Endothelial cell of umbilical vein (primary cell): ENCODE measurements at regions not wholly inside any gene's neighbourhood (a gene's known extent, or its start where the extent isn't known, plus 50 kb on each side); places are given as distances from the start of the nearest gene placed in this dataset.

Source experiments
- BruUV-seq: library from RNA; stranded (reverse); fragments of 400-500 nt; replicated peaks from 2 replicates; lab custom pipeline; 2021; lab: Mats Ljungman, UMichigan
- CTCF ChIA-PET: fragments of 300-600, 350-600 bp; sonication (Branson Sonifier 250); formaldehyde crosslinking; loops from one replicate; lab custom pipeline; 2021; ENCODE audit warnings: antibody characterized with exemption, inconsistent platforms; lab: Charles Lee
- POLR2A ChIA-PET: fragments of 300-600, 350-600 bp; sonication (Branson Sonifier 250); formaldehyde crosslinking; loops from one replicate; lab custom pipeline; 2021; ENCODE audit warnings: antibody characterized with exemption, inconsistent platforms; lab: Charles Lee
- DNase-seq: peaks from one replicate; pipeline ENCODE4 v3.0.0-alpha.2; 2011; ENCODE audit warnings: low read depth, low spot score
- FAIRE-seq: peaks from 2 replicates; lab custom pipeline; 2011; peaks lifted over from hg19 to GRCh38; lab: Jason Lieb, UNC
- H2AFZ ChIP-seq: 2 replicates; pipeline ENCODE4 v1.6.0; 2012; ENCODE audit warnings: low read depth, low read length, control low read depth, inconsistent platforms
- H3K27ac ChIP-seq: 2 replicates; pipeline ENCODE4 v1.5.1; 2011; ENCODE audit warnings: low read depth, mild to moderate bottlenecking, control low read depth, low read length, moderate library complexity; ENCODE audit not compliant: insufficient read depth
- H3K27me3 ChIP-seq, 2 experiments: 2 replicates each; pipeline versions ENCODE4 v1.6.0 to v1.6.1; 2011; ENCODE audit warnings: low read length in 2 of 2, mixed read lengths in 1 of 2; ENCODE audit not compliant: control insufficient read depth in 2 of 2, insufficient read depth in 2 of 2
- H3K36me3 ChIP-seq, 2 experiments: 2 replicates in 1 of 2; 3 replicates in 1 of 2; pipeline ENCODE4 v1.5.1; 2011; ENCODE audit warnings: low read length in 2 of 2, mild to moderate bottlenecking in 1 of 2, moderate library complexity in 1 of 2; ENCODE audit not compliant: control insufficient read depth in 2 of 2, insufficient read depth in 2 of 2; ENCODE audit errors: extremely low read depth in 1 of 2
- H3K4me1 ChIP-seq: 3 replicates; pipeline ENCODE4 v1.5.1; 2011; ENCODE audit warnings: mild to moderate bottlenecking, low read length; ENCODE audit not compliant: control insufficient read depth, insufficient read depth; ENCODE audit errors: extremely low read depth
- H3K4me2 ChIP-seq: 2 replicates; pipeline ENCODE4 v1.6.1; 2011; ENCODE audit warnings: low read length, control low read depth, mixed read lengths; ENCODE audit not compliant: insufficient read depth
- H3K4me3 ChIP-seq, 3 experiments: fragments of 200-600 bp in 1 of 3; sonication (generic), shearing (Covaris generic) in 1 of 3; replicated peaks in 1 of 3; 2 replicates each; pipeline ENCODE4 v1.5.1; 2011 to 2016; ENCODE audit warnings: control low read depth in 3 of 3, low read length in 3 of 3, mild to moderate bottlenecking in 2 of 3, inconsistent platforms in 1 of 3, low read depth in 1 of 3, moderate library complexity in 1 of 3; ENCODE audit not compliant: insufficient read depth in 1 of 3
- H3K79me2 ChIP-seq: 2 replicates; pipeline ENCODE4 v1.6.0; 2012; ENCODE audit warnings: low read length, inconsistent platforms; ENCODE audit not compliant: control insufficient read depth, insufficient read depth
- H3K9ac ChIP-seq: replicated peaks from 2 replicates; pipeline ENCODE3; 2011; ENCODE audit warnings: low read length, control low read depth; ENCODE audit not compliant: insufficient read depth; ENCODE audit errors: extremely low read depth
- H3K9me1 ChIP-seq: replicated peaks from 3 replicates; pipeline ENCODE4 v1.6.0; 2011; ENCODE audit warnings: mild to moderate bottlenecking, low read length; ENCODE audit not compliant: control insufficient read depth, insufficient read depth; ENCODE audit errors: extremely low read depth
- H3K9me3 ChIP-seq: replicated peaks from 2 replicates; pipeline ENCODE4 v1.5.1; 2012; ENCODE audit warnings: low read length, inconsistent platforms; ENCODE audit not compliant: control insufficient read depth, insufficient read depth
- H4K20me1 ChIP-seq: replicated peaks from 2 replicates; pipeline ENCODE3; 2011; ENCODE audit warnings: mild to moderate bottlenecking, low read length; ENCODE audit not compliant: control insufficient read depth, insufficient read depth; ENCODE audit errors: extremely low read depth
- CTCF ChIP-seq, 2 donors: IDR thresholded peaks; 1 replicate in 1 of 2; 2 replicates in 1 of 2; pipeline ENCODE4 v1.5.1; 2011; ENCODE audit warnings: low read length in 2 of 2, mild to moderate bottlenecking in 2 of 2, moderate library complexity in 2 of 2, control low read depth in 1 of 2, inconsistent platforms in 1 of 2, low read depth in 1 of 2; ENCODE audit not compliant: insufficient read depth in 1 of 2; ENCODE audit errors: extremely low read depth in 1 of 2
- EZH2 ChIP-seq: IDR thresholded peaks from 2 replicates; pipeline ENCODE4 v1.6.1; 2012; ENCODE audit warnings: borderline replicate concordance, low read depth, mild to moderate bottlenecking, moderate library complexity, low read length, inconsistent platforms; ENCODE audit not compliant: severe bottlenecking
- FOS ChIP-seq: IDR thresholded peaks from 2 replicates; pipeline ENCODE4 v1.6.1; 2011; ENCODE audit warnings: mild to moderate bottlenecking, low read length, moderate library complexity, borderline replicate concordance; ENCODE audit not compliant: insufficient read depth
- GATA2 ChIP-seq: IDR thresholded peaks from 2 replicates; pipeline ENCODE4 v1.7.0; 2011; ENCODE audit warnings: low read depth, mild to moderate bottlenecking, moderate library complexity, mixed read lengths, low read length; ENCODE audit not compliant: insufficient read length, insufficient read depth
- JUN ChIP-seq: IDR thresholded peaks from 2 replicates; pipeline ENCODE4 v1.6.1; 2011; ENCODE audit warnings: borderline replicate concordance, low read depth; ENCODE audit not compliant: insufficient read length, insufficient read depth
- MAX ChIP-seq: IDR thresholded peaks from 2 replicates; pipeline ENCODE4 v1.6.1; 2011; ENCODE audit not compliant: insufficient read depth, insufficient read length
- MYC ChIP-seq: IDR thresholded peaks from one replicate; pipeline ENCODE4 v1.6.1; 2011; ENCODE audit warnings: mild to moderate bottlenecking, low read depth, low read length
- POLR2A ChIP-seq: IDR thresholded peaks from 2 replicates; pipeline ENCODE4 v1.6.1; 2012; ENCODE audit warnings: low read depth, mild to moderate bottlenecking, control low read depth, low read length
- POLR2AphosphoS5 ChIP-seq: IDR thresholded peaks from 2 replicates; pipeline ENCODE4 v1.6.1; 2012; ENCODE audit warnings: low read depth, mild to moderate bottlenecking, control low read depth, low read length, moderate library complexity; ENCODE audit not compliant: insufficient read depth
- dilution Hi-C: fragments of 300-500 bp; cut with MboI; formaldehyde crosslinking; loops from one replicate; pipeline ENCODE4 v1.15.0; 2019; ENCODE audit warnings: low sequenced_read_pairs; ENCODE audit not compliant: extremely low pct_ligation_motif_present
- intact Hi-C: fragments of 100-400 bp; cut with micrococcal nuclease; formaldehyde crosslinking; loops from one replicate; pipeline ENCODE4 v1.10.0; 2022

GRCh38 chr9:115335439-115335838 lies 217.5 kb upstream of the TNC start:
- Histone ChIP-seq H3K4me2 (no peak overlapping the region), H3K27ac (no peak overlapping the region), H3K27me3 (no peaks in the 10 kb centered on the region), H3K4me1 (no peaks in the 10 kb centered on the region), H3K9me1 (no peaks in the 10 kb centered on the region), H3K79me2 (no peaks in the 10 kb centered on the region), H3K36me3 (no peaks in the 10 kb centered on the region), H3K4me3 (no peak overlapping the region), H3K9me3 (peaks cover 2% of the 10 kb centered on the region), H3K9ac (no peak overlapping the region), H2AFZ (no peak overlapping the region), H4K20me1 (no peaks in the 10 kb centered on the region)
- ChIA-PET CTCF (no interaction called here), POLR2A (no interaction called here)
- DNase-seq, result no peak
- intact Hi-C loops, result no loop called here
- no peak for TF ChIP-seq MYC
- no peak for TF ChIP-seq POLR2AphosphoS5
- no peak for TF ChIP-seq GATA2
- TF ChIP-seq MAX, result no peak
- no peak for TF ChIP-seq CTCF (IDR thresholded peaks at IDR 0.05; ENCODE audit: extremely low read depth in 1 of 2, insufficient read depth in 1 of 2, low read depth in 1 of 2, low read length in 2 of 2)
- FAIRE-seq, result no peak
- dilution Hi-C loops, result no loop called here
- BruUV-seq, result no TSS peak

- H3K4me3 ChIP-seq, result no peak overlapping the region
- no peaks in the 10 kb centered on the region for H3K9me1 ChIP-seq
- POLR2A ChIA-PET, result no interaction called here
- no TSS peak for BruUV-seq
- no peak overlapping the region for H3K9ac ChIP-seq
- no peak overlapping the region for H3K4me2 ChIP-seq
- intact Hi-C loops (no loop called here), dilution Hi-C loops (no loop called here)
- H2AFZ ChIP-seq, result no peak overlapping the region
- no peaks in the 10 kb centered on the region for H4K20me1 ChIP-seq
- H3K9me3 ChIP-seq, result no peaks in the 10 kb centered on the region
- no peak overlapping the region for H3K27ac ChIP-seq
- no peaks in the 10 kb centered on the region for H3K4me1 ChIP-seq
- no peaks in the 10 kb centered on the region for H3K27me3 ChIP-seq
- TF ChIP-seq FOS (no peak), POLR2AphosphoS5 (no peak), MAX (no peak), JUN (no peak), CTCF (IDR thresholded peaks at IDR 0.05; ENCODE audit: extremely low read depth in 1 of 2, insufficient read depth in 1 of 2, low read depth in 1 of 2, low read length in 2 of 2) (no peak), POLR2A (no peak), MYC (no peak), GATA2 (no peak), EZH2 (no peak)
- no peak for FAIRE-seq
- DNase-seq, result no peak
- CTCF ChIA-PET, result no interaction called here
- no peaks in the 10 kb centered on the region for H3K36me3 ChIP-seq
- no peaks in the 10 kb centered on the region for H3K79me2 ChIP-seq
Measured at GRCh38 chr9:115340314-115340713, 222.4 kb upstream of the TNC start.
